Activated naive CD4-positive, alpha-beta T cell treated with Interleukin-2 at 50 U/mL for 16 hours (primary cell): ENCODE measurements at regions not wholly inside any gene's neighbourhood (a gene's known extent, or its start where the extent isn't known, plus 50 kb on each side); places are given as distances from the start of the nearest gene placed in this dataset.
"Not testable (repeated sequence)": the region's sequence is repeated elsewhere in the genome, so short reads cannot be mapped to it uniquely, and the experiment has no call there.

Experiments
- DNase-seq: peaks from one replicate; pipeline ENCODE4 v3.0.0-alpha.2; 2020

- no peak for DNase-seq
Measured at GRCh38 chr4:101415962-101416361, 68.6 kb upstream of the PPP3CA start.

GRCh38 chr4:101414496-101414895 lies 67.2 kb upstream of the PPP3CA start:
- DNase-seq, result no peak

GRCh38 chr4:101411926-101412325 lies 64.6 kb upstream of the PPP3CA start:
- no peak for DNase-seq

GRCh38 chr4:101411281-101411910 lies 64.1 kb upstream of the PPP3CA start:
- DNase-seq, result not testable (repeated sequence)

- no peak for DNase-seq
Measured at GRCh38 chr4:101400096-101400495, 52.8 kb upstream of the PPP3CA start.

GRCh38 chr4:101398807-101399206 lies 51.5 kb upstream of the PPP3CA start:
- DNase-seq, result no peak
